IPS-NIHi11 (cell line): ENCODE measurements at regions not wholly inside any gene's neighbourhood (a gene's known extent, or its start where the extent isn't known, plus 50 kb on each side); places are given as distances from the start of the nearest gene placed in this dataset.
A peak's percentile ranks its signal among the peaks of the same experiment; 100 is the strongest.
"Not testable (repeated sequence)": the region's sequence is repeated elsewhere in the genome, so short reads cannot be mapped to it uniquely, and the experiment has no call there.

Experiments
- DNase-seq: peaks from one replicate; pipeline ENCODE4 v3.0.0; 2012; ENCODE audit warnings: mixed read lengths, low spot score

GRCh38 chr6:103167345-103168071, 1692.2 kb downstream of the HACE1 start:
- no peak for DNase-seq

- no peak for DNase-seq
These were observed 1704.7 kb downstream of the HACE1 start for GRCh38 chr6:103154779-103155572.

- no peak for DNase-seq
These were observed 1706.7 kb downstream of the HACE1 start for GRCh38 chr6:103153016-103153415.

GRCh38 chr6:103142902-103143301, 1716.8 kb downstream of the HACE1 start:
- no peak for DNase-seq

- no peak for DNase-seq
These were observed 1719.3 kb downstream of the HACE1 start for GRCh38 chr6:103140308-103141027.

GRCh38 chr6:103139377-103139776, 1720.3 kb downstream of the HACE1 start:
- no peak for DNase-seq

- DNase-seq, result no peak
These were observed 1731.0 kb downstream of the GRIK2 start for GRCh38 chr6:103124471-103124870.

GRCh38 chr6:103122766-103123601, 1729.5 kb downstream of the GRIK2 start:
- peak; percentile 76 for DNase-seq

- no peak for DNase-seq
These were observed 1725.5 kb downstream of the GRIK2 start for GRCh38 chr6:103119056-103119455.

GRCh38 chr6:103114582-103114981, 1721.1 kb downstream of the GRIK2 start:
- no peak for DNase-seq

- DNase-seq, result no peak
These were observed 1719.9 kb downstream of the GRIK2 start for GRCh38 chr6:103113416-103113815.

GRCh38 chr6:103107985-103108384, 1714.5 kb downstream of the GRIK2 start:
- no peak for DNase-seq

GRCh38 chr6:103105686-103106085, 1712.2 kb downstream of the GRIK2 start:
- peak; percentile 11 for DNase-seq

- no peak for DNase-seq
These were observed 1707.8 kb downstream of the GRIK2 start for GRCh38 chr6:103101267-103101666.

GRCh38 chr6:103092414-103092813, 1698.9 kb downstream of the GRIK2 start:
- DNase-seq, result not testable (repeated sequence)

- no peak for DNase-seq
These were observed 1692.3 kb downstream of the GRIK2 start for GRCh38 chr6:103085801-103086200.

GRCh38 chr6:103081876-103082630, 1688.5 kb downstream of the GRIK2 start:
- DNase-seq, result no peak

- DNase-seq, result no peak
These were observed 1687.6 kb downstream of the GRIK2 start for GRCh38 chr6:103081126-103081525.

- DNase-seq, result no peak
These were observed 1687.0 kb downstream of the GRIK2 start for GRCh38 chr6:103080497-103080896.

GRCh38 chr6:103079867-103080266, 1686.4 kb downstream of the GRIK2 start:
- no peak for DNase-seq

GRCh38 chr6:103062136-103062535, 1668.6 kb downstream of the GRIK2 start:
- no peak for DNase-seq
